BJ (cell line): ENCODE measurements at regions not wholly inside any gene's neighbourhood (a gene's known extent, or its start where the extent isn't known, plus 50 kb on each side); places are given as distances from the start of the nearest gene placed in this dataset.

Experiments used
- CTCF ChIA-PET: fragments of 350-600 bp; formaldehyde crosslinking; extraction: SDS; loops from one replicate; lab custom pipeline; 2021; ENCODE audit warnings: antibody characterized with exemption, inconsistent platforms; lab: Yijun Ruan, JAX
- POLR2A ChIA-PET: fragments of 300-600 bp; sonication (Branson Sonifier 250); formaldehyde crosslinking; extraction: SDS; loops from one replicate; lab custom pipeline; 2021; ENCODE audit warnings: antibody characterized with exemption; lab: Charles Lee
- DNase-seq: peaks from one replicate; pipeline ENCODE4 v3.0.0-alpha.2; 2011; ENCODE audit warnings: low read depth
- H3K27me3 ChIP-seq: 2 replicates; pipeline ENCODE4 v1.6.0; 2011; ENCODE audit warnings: low read length; ENCODE audit not compliant: control insufficient read depth, insufficient read depth
- H3K36me3 ChIP-seq: 2 replicates; pipeline ENCODE4 v1.5.1; 2011; ENCODE audit warnings: low read length; ENCODE audit not compliant: control insufficient read depth, insufficient read depth
- H3K4me3 ChIP-seq: 2 replicates; pipeline ENCODE4 v1.5.1; 2011; ENCODE audit warnings: low read depth, mild to moderate bottlenecking, control low read depth, low read length
- TF ChIP-seq, protein P1 (sequence below): IDR thresholded peaks from 2 replicates; pipeline ENCODE4 v1.5.1; 2011; ENCODE audit warnings: low read depth, mild to moderate bottlenecking, control low read depth, inconsistent platforms, low read length, moderate library complexity; ENCODE audit not compliant: insufficient read depth

DNA sequence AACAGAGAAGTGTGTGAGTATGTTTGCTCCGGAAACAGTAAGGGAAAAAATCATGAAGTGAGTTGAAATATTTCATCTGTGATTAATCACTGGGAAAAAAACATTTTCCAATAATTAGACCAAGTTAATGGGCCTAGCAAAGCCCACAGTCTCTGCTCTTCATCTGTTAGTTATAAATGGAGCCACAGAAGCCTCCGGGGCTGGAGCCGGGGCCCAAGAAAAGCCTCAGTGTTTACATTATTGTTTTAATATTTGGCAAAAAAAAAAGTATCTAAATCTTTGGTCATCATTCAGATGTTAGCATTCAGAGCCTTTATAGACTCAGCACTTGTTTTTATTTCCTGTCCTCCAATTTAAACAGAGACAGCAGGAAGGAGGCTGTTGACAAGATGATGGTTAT, 115.0 kb downstream of the UBE2U start:
- DNase-seq: peak; percentile 54
- H3K36me3 ChIP-seq: no peaks in the 10 kb centered on the region
- ChIA-PET POLR2A (no interaction called here), CTCF (no interaction called here)
- no peaks in the 10 kb centered on the region for H3K27me3 ChIP-seq
- no peak overlapping the region for H3K4me3 ChIP-seq
- TF ChIP-seq, protein P1, sequence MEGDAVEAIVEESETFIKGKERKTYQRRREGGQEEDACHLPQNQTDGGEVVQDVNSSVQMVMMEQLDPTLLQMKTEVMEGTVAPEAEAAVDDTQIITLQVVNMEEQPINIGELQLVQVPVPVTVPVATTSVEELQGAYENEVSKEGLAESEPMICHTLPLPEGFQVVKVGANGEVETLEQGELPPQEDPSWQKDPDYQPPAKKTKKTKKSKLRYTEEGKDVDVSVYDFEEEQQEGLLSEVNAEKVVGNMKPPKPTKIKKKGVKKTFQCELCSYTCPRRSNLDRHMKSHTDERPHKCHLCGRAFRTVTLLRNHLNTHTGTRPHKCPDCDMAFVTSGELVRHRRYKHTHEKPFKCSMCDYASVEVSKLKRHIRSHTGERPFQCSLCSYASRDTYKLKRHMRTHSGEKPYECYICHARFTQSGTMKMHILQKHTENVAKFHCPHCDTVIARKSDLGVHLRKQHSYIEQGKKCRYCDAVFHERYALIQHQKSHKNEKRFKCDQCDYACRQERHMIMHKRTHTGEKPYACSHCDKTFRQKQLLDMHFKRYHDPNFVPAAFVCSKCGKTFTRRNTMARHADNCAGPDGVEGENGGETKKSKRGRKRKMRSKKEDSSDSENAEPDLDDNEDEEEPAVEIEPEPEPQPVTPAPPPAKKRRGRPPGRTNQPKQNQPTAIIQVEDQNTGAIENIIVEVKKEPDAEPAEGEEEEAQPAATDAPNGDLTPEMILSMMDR: no peak

DNA sequence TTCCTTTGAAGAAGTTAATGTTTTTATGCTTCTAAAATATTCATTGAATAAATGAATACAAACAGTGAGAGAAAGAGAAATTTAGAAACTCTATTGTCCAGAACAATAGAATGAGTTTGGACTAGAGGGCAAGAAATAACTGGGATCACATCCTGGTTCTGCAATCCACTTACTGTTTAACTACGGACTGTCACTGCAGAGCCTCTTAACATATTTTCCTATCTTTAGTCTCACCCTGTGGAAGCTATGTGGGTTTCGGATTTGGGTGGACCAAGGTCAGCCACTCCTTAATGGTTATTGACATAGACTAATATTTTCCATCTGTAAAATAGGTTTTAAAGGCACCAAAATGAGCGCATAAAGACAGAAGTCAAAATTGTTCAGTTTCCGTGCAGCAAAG, 116.6 kb downstream of the UBE2U start:
- ChIA-PET POLR2A (no interaction called here), CTCF (interaction anchor here (2.1 kb wide), 1 partner anchor 17 kb away, joined by 5 read pairs; no protein-coding TSS in a partner anchor)
- no peak for DNase-seq
- Histone ChIP-seq H3K36me3 (no peaks in the 10 kb centered on the region), H3K27me3 (no peaks in the 10 kb centered on the region), H3K4me3 (no peak overlapping the region)
- TF ChIP-seq, protein P1: no peak

DNA sequence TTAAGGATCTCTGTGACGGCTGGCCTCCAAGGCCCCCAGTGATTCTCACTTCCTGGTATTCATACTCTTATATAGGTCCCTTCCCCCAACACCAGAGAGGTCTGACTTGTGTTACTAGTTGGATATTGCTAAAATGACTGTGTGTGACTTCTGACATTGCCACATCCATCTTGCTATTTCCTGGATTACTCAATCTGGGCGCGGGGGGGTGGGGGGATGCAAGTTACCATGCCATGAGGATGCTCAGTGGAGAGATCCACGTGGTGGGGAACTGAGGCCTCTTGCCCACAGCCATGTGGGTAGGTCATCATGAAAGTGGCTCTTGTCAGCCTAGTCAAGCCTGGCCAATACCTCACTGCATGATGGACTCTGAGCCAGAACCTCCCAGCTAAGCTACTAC, 117.0 kb downstream of the UBE2U start:
- no peak for DNase-seq
- POLR2A ChIA-PET: no interaction called here
- Histone ChIP-seq H3K4me3 (no peak overlapping the region), H3K27me3 (no peaks in the 10 kb centered on the region), H3K36me3 (no peaks in the 10 kb centered on the region)
- TF ChIP-seq, protein P1: no peak
- CTCF ChIA-PET: interaction anchor here (0.6 to 2.1 kb wide), 2 partner anchors 16 to 18 kb away, joined by 4 to 5 read pairs; no protein-coding TSS in a partner anchor

DNA sequence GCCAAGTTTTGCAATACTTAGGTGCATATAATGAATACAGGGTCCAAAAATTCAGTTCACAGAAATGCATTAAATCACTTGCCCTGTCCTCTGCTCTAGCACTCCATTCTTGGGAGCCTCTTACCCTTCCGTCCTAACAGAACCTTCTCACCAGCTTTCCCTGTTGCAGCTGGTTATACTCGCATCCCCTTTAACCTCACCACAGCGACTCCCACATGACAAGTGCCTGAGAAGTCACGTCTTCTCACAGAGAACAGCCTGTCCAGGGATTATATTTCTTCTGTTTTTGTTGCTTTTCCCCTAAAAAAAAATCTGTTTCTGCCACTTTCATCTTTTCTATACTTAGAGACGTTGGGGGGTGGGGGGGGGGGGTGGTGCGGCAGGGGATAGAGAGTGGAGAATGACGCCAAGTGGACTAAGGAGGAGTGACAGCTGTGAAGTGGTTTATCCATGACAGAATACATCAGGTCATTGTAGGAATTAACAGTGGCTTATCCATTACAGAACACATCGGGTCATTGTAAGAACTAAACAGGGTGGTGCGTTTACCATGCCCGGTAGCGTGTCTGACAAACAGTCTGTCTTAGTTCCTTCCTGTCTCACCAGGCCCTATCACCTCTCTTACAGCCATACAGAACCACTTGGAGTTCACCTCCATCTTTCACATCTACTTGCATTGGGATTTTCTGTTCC, 117.6 kb downstream of the UBE2U start:
- POLR2A ChIA-PET: no interaction called here

DNA sequence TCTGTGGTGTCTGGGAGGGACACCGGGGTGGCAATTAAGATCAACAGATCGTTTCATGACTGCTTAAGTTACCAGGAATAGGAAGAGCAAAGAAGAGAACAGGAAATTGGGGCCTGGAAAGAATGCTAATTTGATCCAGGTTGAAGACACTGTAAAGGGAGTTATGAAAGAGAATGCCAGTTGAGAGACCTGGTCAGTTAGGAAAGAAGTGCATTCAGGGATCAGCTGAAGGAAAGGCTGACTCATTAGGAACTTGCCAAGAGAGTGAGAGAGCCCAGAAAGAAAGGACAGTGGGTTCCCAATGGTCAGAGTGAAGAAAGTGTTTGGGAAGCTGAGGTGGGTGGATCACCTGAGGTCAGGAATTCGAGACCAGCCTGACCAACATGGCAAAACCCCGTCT, 119.6 kb downstream of the UBE2U start:
- TF ChIP-seq, protein P1: no peak
- Histone ChIP-seq H3K4me3 (no peak overlapping the region), H3K27me3 (no peaks in the 10 kb centered on the region), H3K36me3 (no peaks in the 10 kb centered on the region)
- DNase-seq: no peak
- ChIA-PET POLR2A (no interaction called here), CTCF (interaction anchor here (1.7 kb wide), 1 partner anchor 11 kb away, joined by 4 read pairs; no protein-coding TSS in a partner anchor)

More for the DNA sequence above, 117.6 kb downstream of the UBE2U start:
- TF ChIP-seq, protein P1: no peak
- H3K4me3 ChIP-seq: no peak overlapping the region
- no peaks in the 10 kb centered on the region for H3K27me3 ChIP-seq
- no peak for DNase-seq
- H3K36me3 ChIP-seq: no peaks in the 10 kb centered on the region
- CTCF ChIA-PET: interaction anchor here (0.6 to 2.1 kb wide), 2 partner anchors 15 to 17 kb away, joined by 4 to 5 read pairs; no protein-coding TSS in a partner anchor
